HEK293T (cell line): ENCODE measurements at regions not wholly inside any gene's neighbourhood (a gene's known extent, or its start where the extent isn't known, plus 50 kb on each side); places are given as distances from the start of the nearest gene placed in this dataset.

ENCODE experiments used
- ARNT ChIP-seq: fragments of 450-650 bp; IDR thresholded peaks from 2 replicates; pipeline ENCODE4 v1.6.1; 2017; ENCODE audit warnings: mild to moderate bottlenecking
- BHLHE40 ChIP-seq: fragments of 450-650 bp; IDR thresholded peaks from 2 replicates; pipeline ENCODE4 v1.6.1; 2016; ENCODE audit warnings: mild to moderate bottlenecking, moderate library complexity, borderline replicate concordance
- ELF4 ChIP-seq: fragments of 450-650 bp; IDR thresholded peaks from 2 replicates; pipeline ENCODE4 v1.6.1; 2017; ENCODE audit warnings: antibody characterized with exemption
- FOXA1 ChIP-seq: fragments of 450-650 bp; IDR thresholded peaks from 2 replicates; pipeline ENCODE4 v1.6.1; 2016; ENCODE audit warnings: mild to moderate bottlenecking
- FOXK2 ChIP-seq: fragments of 450-650 bp; IDR thresholded peaks from 2 replicates; pipeline ENCODE4 v1.6.1; 2016; ENCODE audit warnings: mild to moderate bottlenecking
- FOXM1 ChIP-seq: fragments of 450-650 bp; IDR thresholded peaks from 2 replicates; pipeline ENCODE4 v1.6.1; 2017; ENCODE audit warnings: mild to moderate bottlenecking, borderline replicate concordance
- HDGF ChIP-seq: fragments of 450-650 bp; IDR thresholded peaks from 2 replicates; pipeline ENCODE4 v1.6.1; 2017; ENCODE audit warnings: antibody characterized with exemption, borderline replicate concordance
- L3MBTL2 ChIP-seq: fragments of 450-650 bp; conservative IDR thresholded peaks from 2 replicates; pipeline ENCODE4 v1.6.1; 2016; ENCODE audit warnings: mild to moderate bottlenecking
- NFRKB ChIP-seq: fragments of 450-650 bp; IDR thresholded peaks from 2 replicates; pipeline ENCODE4 v1.6.1; 2016; ENCODE audit warnings: mild to moderate bottlenecking, moderate library complexity
- PKNOX1 ChIP-seq: fragments of 450-650 bp; IDR thresholded peaks from 2 replicates; pipeline ENCODE4 v1.6.1; 2016
- SP1 ChIP-seq: fragments of 450-650 bp; IDR thresholded peaks from 2 replicates; pipeline ENCODE4 v1.6.1; 2017
- SUZ12 ChIP-seq: fragments of 450-650 bp; IDR thresholded peaks from 2 replicates; pipeline ENCODE4 v1.6.1; 2016; ENCODE audit warnings: mild to moderate bottlenecking
- TARDBP ChIP-seq: fragments of 450-650 bp; IDR thresholded peaks from 2 replicates; pipeline ENCODE4 v1.6.1; 2016
- ZNF384 ChIP-seq: fragments of 450-650 bp; IDR thresholded peaks from 2 replicates; pipeline ENCODE4 v1.6.1; 2016

GRCh38 chr9:90368241-90368640 is 274.4 kb downstream of the DIRAS2 start:
- TF ChIP-seq ELF4 (no peak), TARDBP (no peak), FOXM1 (no peak), PKNOX1 (no peak), SP1 (no peak), NFRKB (no peak), ZNF384 (no peak), L3MBTL2 (no peak), HDGF (no peak), BHLHE40 (no peak), FOXA1 (no peak), SUZ12 (no peak), FOXK2 (no peak), ARNT (no peak)
